ENCODE measurements at regions not wholly inside any gene's neighbourhood (a gene's known extent, or its start where the extent isn't known, plus 50 kb on each side); places are given as distances from the start of the nearest gene placed in this dataset.

GRCh38 chr14:83535444-83535843, 1994.5 kb upstream of the FLRT2 start:
- TF ChIP-seq CTCF (conservative IDR thresholded peaks at IDR 0.05; ENCODE audit: low read length) = no peak
- H3K4me3 ChIP-seq (ENCODE audit: low read length) = no peak overlapping the region
- no peak for DNase-seq (ENCODE audit: low read depth)

GRCh38 chr14:83541147-83541546, 1988.8 kb upstream of the FLRT2 start:
- DNase-seq (ENCODE audit: low read depth) = no peak
- TF ChIP-seq CTCF (conservative IDR thresholded peaks at IDR 0.05; ENCODE audit: low read length) = no peak
- H3K4me3 ChIP-seq (ENCODE audit: low read length) = no peak overlapping the region

GRCh38 chr14:83548061-83548839, 1981.7 kb upstream of the FLRT2 start:
- H3K4me3 ChIP-seq (ENCODE audit: low read length) = no peak overlapping the region
- no peak for DNase-seq (ENCODE audit: low read depth)
- no peak for TF ChIP-seq CTCF (conservative IDR thresholded peaks at IDR 0.05; ENCODE audit: low read length)

DNA sequence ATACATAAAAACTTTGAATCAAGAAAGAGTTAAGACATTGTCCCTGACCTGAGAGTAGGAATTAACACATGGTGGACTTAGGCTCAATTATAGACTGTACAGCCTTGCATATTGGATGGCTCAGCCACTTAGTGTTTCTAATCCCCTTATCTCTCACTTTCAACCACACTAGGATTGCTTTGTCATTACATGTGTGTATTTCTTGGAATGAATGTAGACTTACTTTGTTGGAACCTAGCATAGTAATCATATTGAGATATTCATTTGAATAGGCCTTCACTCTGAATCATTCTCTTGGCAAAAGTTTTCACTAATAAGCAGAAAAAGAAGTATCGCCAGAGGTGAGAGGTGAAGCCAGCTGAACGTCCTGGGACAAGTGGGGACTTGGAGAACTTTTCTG, 1973.9 kb upstream of the FLRT2 start:
- TF ChIP-seq CTCF (conservative IDR thresholded peaks at IDR 0.05; ENCODE audit: low read length) = no peak
- no peak for DNase-seq (ENCODE audit: low read depth)

GRCh38 chr14:83556746-83557453, 1973.0 kb upstream of the FLRT2 start:
- H3K4me3 ChIP-seq (ENCODE audit: low read length) = no peak overlapping the region
- DNase-seq (ENCODE audit: low read depth) = no peak
- TF ChIP-seq CTCF (conservative IDR thresholded peaks at IDR 0.05; ENCODE audit: low read length) = no peak

More for the DNA sequence above, 1973.9 kb upstream of the FLRT2 start:
- H3K4me3 ChIP-seq (ENCODE audit: low read length) = no peak overlapping the region

- H3K4me3 ChIP-seq (ENCODE audit: low read length) = no peak overlapping the region
- TF ChIP-seq CTCF (conservative IDR thresholded peaks at IDR 0.05; ENCODE audit: low read length) = no peak
- no peak for DNase-seq (ENCODE audit: low read depth)
Observed at GRCh38 chr14:83558946-83559345, 1971.0 kb upstream of the FLRT2 start.

DNA sequence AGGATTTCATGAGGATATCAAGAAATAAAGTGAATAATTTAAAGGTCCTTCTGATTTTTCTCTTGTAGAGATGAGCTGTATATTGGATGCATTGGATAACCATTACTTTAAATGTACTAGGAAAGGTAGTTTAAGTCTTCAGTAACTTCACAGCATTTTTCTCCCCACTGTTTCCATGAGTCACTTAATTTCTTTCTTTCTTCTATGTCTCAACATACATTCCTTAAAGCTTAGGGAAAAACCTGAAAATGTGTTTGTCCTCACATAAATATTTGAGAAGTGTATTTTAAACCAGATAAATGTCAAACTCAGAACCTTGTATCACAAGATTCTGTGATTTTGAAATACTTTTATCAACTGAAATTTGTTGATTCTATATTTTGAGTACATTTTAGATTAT, 1970.2 kb upstream of the FLRT2 start:
- no peak for TF ChIP-seq CTCF (conservative IDR thresholded peaks at IDR 0.05; ENCODE audit: low read length)
- DNase-seq (ENCODE audit: low read depth) = peak; percentile 3
- H3K4me3 ChIP-seq (ENCODE audit: low read length) = no peak overlapping the region
